Left lobe of liver (tissue), 2 donors: ENCODE measurements at regions not wholly inside any gene's neighbourhood (a gene's known extent, or its start where the extent isn't known, plus 50 kb on each side); places are given as distances from the start of the nearest gene placed in this dataset.

Source experiments
- ATAC-seq: fragments of 200-7000 bp; cut with Tn5 transposase; one replicate; pipeline ENCODE4 v1.9.1; 2020; ENCODE audit warnings: mild to moderate bottlenecking, moderate library complexity
- DNase-seq: peaks from one replicate; pipeline ENCODE4 v3.0.0-alpha.2; 2020; ENCODE audit warnings: low spot score
- donor health status: DM: no; HTN: no; CAD: no; lungs with moderate emphysema.
- donor health status: DM: no; HTN: yes; CAD: no.

GRCh38 chr10:47140761-47141348 is 159.1 kb upstream of the GDF10 start:
- DNase-seq, result no peak
- no peak for ATAC-seq

- ATAC-seq, result no peak
- DNase-seq, result peak; percentile 38
These were observed 158.6 kb upstream of the GDF10 start for GRCh38 chr10:47141349-47141748.

- peak; percentile 30 for DNase-seq
These were observed 156.9 kb upstream of the GDF10 start for GRCh38 chr10:47143072-47143471.

GRCh38 chr10:47143473-47143872 is 156.5 kb upstream of the GDF10 start:
- ATAC-seq (no peak), DNase-seq (no peak)

More at GRCh38 chr10:47143072-47143471, 156.9 kb upstream of the GDF10 start:
- ATAC-seq, result no peak

- DNase-seq, result peak; percentile 23
- ATAC-seq, result no peak
These were observed 155.5 kb upstream of the GDF10 start for GRCh38 chr10:47144525-47144924.

- no peak for DNase-seq
- ATAC-seq, result no peak
These were observed 154.6 kb upstream of the GDF10 start for GRCh38 chr10:47145290-47145934.

- DNase-seq, result no peak
- peak; percentile 35 for ATAC-seq
These were observed 153.4 kb upstream of the GDF10 start for GRCh38 chr10:47146572-47146971.

GRCh38 chr10:47147186-47147585 is 152.8 kb upstream of the GDF10 start:
- no peak for ATAC-seq

GRCh38 chr10:47150581-47150980 is 149.4 kb upstream of the GDF10 start:
- DNase-seq (peak; percentile 24), ATAC-seq (no peak)

More at GRCh38 chr10:47147186-47147585, 152.8 kb upstream of the GDF10 start:
- no peak for DNase-seq

GRCh38 chr10:47151920-47152319 is 148.1 kb upstream of the GDF10 start:
- ATAC-seq (no peak), DNase-seq (no peak)

- no peak for DNase-seq
- no peak for ATAC-seq
These were observed 147.1 kb upstream of the GDF10 start for GRCh38 chr10:47152861-47153349.

- no peak for ATAC-seq
- no peak for DNase-seq
These were observed 145.2 kb upstream of the GDF10 start for GRCh38 chr10:47154762-47155161.

- no peak for ATAC-seq
- DNase-seq, result no peak
These were observed 143.1 kb upstream of the GDF10 start for GRCh38 chr10:47156873-47157272.

GRCh38 chr10:47158116-47159071 is 141.6 kb upstream of the GDF10 start:
- peak; percentile 31 for DNase-seq
- no peak for ATAC-seq

- ATAC-seq, result no peak
- DNase-seq, result peak; percentile 33
These were observed 140.4 kb upstream of the GDF10 start for GRCh38 chr10:47159361-47160260.

- ATAC-seq, result no peak
These were observed 139.6 kb upstream of the GDF10 start for GRCh38 chr10:47160261-47160908.

GRCh38 chr10:47160967-47161366 is 139.0 kb upstream of the GDF10 start:
- ATAC-seq, result peak; percentile 20
- DNase-seq, result no peak

More at GRCh38 chr10:47160261-47160908, 139.6 kb upstream of the GDF10 start:
- peak; percentile 26 for DNase-seq

GRCh38 chr10:47161465-47161864 is 138.5 kb upstream of the GDF10 start:
- no peak for DNase-seq
- no peak for ATAC-seq

GRCh38 chr10:47164126-47164799 is 135.7 kb upstream of the GDF10 start:
- ATAC-seq (no peak), DNase-seq (no peak)
